HG03521 (cell line): ENCODE measurements at regions not wholly inside any gene's neighbourhood (a gene's known extent, or its start where the extent isn't known, plus 50 kb on each side); places are given as distances from the start of the nearest gene placed in this dataset.

Experiments used
- ATAC-seq: cut with Tn5 transposase; IDR thresholded peaks from one replicate; pipeline ENCODE4 v1.9.1; 2021; ENCODE audit warnings: mild to moderate bottlenecking, moderate library complexity; ENCODE audit not compliant: unreplicated experiment

DNA sequence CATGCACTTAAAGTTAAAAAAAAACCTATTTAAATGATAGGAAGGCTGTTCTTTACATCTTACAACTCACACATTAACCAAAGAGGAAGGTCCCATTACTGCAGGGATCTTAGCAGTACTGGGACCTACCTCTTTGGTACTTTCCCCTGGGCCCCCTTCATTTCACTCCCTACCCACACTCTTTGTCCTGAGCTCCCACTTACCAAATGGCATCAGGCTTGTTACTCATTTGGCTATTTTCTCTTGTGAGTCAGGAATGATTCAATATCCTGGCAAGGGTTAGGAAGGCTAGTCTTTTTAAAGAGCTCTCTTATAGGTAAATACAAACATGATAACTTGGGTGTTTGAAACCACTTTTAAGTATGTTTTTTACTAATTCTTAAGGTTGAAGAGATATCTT, 117.4 kb upstream of the ELL2 start:
- ATAC-seq = no peak

DNA sequence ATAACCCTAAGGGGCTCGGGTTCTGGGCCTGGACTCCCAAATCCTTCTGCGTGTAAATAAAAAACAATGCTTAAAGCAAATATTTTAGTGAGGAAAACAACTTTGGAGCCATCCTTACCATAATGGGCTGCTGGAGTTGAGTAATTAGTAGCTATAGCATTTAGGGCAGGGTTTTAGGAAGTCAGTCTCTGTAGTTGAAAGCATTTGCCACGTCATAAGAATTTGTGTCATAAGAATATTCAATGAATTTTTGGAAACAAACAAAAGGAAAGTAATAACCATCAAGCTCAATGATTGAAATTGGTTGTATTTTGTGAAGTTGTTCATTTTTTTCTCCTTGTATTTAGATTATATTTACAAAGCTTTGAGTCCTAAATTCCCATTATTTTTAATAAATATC, 114.8 kb upstream of the ELL2 start:
- ATAC-seq = no peak

DNA sequence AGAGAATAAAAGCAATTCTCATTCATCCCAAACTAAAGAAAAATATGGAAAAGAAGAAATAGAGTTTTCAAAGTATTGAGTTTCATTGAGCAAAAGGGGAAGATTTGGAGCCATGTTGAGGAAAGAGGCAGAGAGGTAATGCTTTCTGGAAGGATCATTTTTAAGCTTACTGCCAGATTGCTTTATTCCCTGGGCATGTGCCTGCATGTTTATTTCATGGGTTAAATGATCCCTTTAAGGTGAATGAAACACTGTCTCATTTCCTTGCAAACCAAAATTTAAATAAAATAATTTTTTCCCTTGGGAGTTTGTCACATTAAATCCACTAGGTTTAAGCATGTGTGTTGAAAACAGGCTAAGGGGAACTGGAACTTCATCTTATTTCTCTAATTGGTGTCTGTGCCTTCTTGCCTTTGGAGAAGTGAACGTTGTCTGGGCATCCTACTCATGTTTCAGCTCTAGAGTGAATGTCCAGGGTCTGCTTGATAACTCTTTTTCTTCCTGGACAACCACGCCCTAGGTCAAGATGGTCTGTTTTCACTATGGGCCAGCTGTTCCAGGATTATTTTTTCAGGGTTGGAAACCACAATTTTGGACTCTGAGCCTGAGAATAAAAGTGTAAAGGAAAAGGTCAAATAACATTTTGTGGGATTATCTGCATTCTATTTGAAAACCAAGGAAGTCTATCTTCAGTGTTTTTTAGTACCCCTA, 114.1 kb upstream of the ELL2 start:
- no peak for ATAC-seq

DNA sequence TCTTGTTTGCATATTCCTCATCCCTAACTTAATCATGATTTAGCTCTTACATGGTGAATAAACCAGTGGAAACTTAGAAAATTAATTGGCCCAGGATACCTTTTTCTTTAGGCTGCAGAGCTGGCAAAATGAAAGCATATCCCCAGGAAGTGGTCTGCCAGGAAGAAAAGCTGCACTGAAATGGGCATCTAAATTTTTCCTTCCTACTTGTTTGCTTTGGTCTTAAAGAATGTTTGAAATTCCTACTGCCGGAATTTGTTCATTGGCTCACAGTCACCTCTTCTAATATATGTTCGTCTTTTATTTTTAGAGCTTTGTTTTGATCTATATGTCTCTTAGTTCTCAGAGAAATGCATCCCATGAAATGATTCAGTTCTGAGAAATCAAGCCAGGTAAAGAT, 113.2 kb upstream of the ELL2 start:
- ATAC-seq = no peak

DNA sequence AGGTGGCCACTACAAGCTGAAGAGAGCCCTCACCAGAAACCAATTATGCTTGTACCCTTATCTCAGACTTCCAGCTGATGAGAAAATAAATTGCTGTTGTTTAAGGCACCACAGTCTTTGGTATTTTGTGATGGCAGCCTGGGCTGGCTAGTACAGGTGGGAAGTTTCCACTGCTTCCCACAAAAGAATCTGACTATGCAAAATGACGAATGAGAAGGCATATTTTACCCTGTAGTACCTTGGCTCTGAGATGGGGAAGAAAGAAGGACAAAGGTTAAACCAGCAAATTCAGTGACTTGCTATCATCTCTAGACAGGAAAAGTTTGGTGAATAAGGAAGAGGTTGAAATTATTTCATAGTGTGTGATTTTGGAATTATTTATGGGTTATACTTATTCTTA, 112.8 kb upstream of the ELL2 start:
- ATAC-seq = no peak

DNA sequence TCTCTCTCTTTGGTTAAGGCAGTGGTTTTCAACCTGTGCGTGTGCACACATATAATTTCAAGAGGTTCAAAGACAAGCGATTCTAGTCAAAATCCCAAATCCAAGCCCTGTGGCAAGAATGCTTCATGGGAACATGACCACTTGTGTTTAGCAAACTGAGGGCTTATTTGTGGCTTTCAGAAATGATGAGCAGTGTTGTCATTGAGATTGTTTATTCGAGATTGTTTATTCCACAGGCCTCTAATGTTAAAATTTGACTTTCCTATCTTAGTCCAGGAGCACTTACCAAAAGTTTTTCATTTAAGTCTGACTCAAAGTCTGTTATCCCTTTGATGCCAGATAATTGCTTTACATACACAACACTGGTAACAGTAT, 111.1 kb upstream of the ELL2 start:
- no peak for ATAC-seq

DNA sequence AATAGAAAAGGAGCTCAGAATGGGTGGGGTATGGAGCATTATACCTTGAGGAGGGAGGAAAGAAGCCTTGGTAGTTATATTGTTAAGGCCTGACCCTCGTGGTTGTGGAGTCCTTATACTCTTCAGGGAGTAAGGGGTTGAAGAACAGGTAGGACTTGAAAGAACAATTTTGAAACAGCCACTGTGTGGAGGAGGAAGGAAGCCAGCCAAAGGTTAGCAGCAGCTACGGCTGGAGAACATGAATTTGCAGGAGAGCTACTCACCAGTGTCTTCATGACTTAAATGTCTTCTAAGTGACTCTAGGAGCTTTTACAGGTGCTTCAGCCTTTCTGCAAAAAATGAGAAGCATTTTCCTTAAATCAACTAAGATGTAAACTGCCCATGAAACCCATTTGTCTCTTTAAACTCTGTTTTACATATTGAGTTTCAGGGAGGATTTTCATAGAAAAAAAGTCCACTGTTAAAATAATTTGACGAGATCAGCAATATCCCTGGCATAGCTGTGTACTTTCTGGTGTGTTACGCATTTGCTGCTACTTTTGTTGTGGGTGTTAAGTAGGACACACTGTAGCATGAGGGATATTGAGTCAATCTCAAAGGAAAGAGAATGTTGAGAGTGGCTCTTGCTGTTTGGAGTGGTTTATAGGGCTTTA, 110.6 kb upstream of the ELL2 start:
- no peak for ATAC-seq

DNA sequence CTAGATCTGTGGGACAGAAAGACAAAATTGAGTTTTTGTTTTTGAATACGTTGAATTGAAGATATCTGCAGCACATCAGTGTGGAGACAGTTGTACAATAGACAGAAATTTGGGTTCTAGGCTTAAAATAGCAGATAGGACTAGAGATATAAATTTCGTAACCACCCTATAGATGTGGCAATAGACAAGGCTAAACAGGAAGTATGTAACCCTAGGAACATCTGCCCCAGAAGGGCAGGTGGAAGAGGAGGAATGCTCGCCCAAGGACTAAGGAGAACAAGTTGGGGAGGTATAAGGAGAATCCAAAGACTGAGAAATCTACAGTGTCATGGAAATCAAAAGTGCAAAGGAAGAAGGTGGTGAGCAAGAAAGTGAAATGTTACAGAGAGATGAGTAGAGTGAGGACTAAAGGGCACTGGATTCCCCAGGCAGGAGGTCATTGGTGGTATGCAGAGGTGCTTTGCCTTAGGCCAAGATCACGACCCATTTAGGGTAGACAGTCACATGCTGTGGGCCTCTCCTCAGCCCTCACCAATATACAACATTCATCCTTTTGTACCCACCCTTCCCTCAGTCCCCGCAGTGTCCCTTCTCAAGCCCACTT, 109.1 kb upstream of the ELL2 start:
- no peak for ATAC-seq

DNA sequence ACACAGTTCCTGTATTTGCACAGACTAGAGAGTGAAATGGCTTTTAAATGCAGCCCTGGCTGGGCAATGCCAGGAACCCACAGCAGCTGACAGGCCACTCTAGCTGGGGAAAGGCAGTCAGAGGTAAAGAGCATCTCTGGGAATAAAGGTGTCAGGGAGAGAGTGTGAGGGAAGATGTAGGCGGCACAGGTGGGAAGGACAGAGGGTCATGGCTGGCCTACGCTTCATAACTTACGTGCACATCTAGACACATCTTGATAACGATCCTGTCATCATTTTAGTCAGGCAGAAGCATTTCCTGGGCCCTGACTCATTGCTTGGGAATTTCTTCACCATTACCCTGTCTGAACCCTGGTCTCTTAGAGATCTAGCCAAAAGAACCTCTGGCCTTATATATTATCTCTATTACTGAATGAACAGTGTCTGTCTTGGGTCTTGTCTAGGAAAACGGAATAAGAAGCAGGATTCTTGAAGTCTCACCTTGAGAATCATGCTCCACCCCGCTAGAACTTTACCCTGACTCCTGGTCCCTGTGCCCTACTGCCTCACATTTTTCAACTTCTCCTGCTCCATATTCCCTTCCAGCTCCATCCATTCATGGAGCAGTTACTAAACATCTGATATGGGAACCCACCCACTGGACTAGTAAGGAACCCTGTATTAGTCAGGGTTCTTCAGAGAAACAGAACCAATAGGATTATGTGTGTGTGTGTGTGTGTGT, 106.4 kb upstream of the ELL2 start:
- no peak for ATAC-seq

DNA sequence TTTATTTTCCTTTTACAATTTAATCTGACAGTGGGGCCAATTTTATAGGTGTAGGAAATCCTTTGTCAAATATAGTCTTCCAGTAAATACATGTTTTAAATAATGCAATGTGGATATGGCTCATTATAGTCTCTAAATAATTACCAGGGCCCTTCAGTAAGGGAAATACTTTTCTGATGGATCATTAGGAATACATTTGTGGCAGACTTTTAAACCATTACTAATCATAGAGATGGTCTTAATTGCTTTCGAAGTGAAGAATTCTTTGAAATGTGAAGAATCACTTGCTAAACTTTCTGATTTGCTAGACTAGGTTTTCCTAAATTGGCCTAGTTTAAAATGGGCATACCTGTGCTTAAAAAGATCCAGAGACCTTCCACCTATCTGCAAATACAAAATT, 105.6 kb upstream of the ELL2 start:
- no peak for ATAC-seq

DNA sequence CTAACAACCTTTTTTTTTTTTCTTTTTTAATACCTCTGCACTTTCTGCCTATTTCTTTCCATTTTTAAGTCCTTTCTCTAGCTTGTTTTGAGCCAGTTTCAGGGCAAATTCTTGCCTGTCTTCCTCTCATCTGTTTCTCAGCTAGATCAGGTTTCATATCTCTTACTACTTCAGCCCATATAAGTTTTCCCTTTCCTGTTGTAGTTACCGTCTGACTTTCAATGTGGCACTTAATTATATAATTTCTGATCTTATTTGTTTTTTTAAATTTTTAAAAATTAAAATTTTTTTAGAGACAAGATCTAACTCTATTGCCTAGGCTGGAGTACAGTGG, 104.7 kb upstream of the ELL2 start:
- ATAC-seq = no peak

DNA sequence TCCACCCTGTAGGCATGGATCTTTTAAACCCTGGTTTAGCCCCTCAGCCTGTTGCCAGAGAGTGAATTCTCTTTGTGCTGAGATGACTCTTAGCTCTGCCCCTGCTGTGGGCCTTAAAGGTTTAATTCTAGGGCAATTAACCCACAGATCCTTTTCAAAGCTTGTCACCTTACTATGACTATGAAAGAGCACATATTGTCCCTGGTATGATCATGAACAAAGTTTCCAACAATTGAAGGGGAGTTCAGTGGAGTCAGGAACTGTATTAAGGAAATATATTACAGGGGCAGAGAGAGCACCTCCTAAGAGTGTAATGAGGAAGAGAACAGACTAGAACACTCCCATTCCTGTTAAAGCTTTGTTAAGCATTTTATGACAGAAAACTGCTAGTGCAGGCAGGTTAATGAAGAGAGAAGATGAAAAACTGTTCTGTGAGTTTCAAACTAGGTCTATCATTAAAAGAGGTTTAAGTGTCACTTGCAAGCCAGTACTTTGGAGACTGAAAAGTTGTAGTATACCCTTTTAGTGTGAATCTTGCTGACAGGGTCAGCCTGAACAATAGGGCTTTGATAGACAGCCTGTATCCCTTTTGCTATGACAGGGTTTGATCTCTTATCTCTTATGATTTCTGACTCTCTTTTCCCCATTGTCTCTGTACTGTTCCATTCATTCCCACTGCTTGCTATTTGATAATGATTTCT, 104.2 kb upstream of the ELL2 start:
- no peak for ATAC-seq

DNA sequence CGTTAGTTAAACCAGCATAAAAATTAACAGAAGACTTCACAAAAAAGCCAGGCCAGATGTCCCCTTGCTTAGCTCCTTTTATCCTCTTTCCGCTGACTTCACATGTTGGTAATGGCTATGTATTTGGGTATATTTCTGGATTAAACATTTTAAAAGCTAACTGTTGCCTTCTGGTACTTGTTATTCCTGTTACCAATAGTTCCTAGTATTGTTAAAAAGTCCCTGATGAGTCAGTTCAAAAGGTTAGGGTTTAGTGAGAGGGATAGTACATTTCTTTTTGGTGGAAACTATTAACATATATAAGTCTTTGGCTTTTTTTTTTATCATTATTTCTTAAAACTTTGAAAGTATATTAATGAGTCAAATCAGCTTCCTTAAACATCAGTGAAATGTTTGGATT, 103.2 kb upstream of the ELL2 start:
- ATAC-seq = no peak

DNA sequence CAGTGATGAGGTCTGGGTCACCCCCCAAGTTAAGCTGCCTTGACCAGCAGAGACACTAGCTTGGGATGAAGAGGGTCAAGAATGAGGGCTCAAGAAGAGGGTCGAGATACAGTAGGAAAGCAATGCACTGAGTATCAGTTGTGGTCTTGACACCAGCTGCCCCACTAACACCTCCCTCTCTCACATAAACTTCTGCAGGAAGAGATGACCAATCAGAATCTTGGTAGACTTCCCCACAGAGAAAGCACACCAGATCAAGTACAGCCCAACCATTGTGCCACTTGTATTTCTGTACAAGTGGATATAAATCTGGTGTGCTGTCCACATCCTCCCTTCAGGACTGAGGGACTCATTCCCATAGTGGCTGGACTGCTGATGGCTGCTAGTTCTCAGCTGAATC, 101.2 kb upstream of the ELL2 start:
- ATAC-seq = no peak

DNA sequence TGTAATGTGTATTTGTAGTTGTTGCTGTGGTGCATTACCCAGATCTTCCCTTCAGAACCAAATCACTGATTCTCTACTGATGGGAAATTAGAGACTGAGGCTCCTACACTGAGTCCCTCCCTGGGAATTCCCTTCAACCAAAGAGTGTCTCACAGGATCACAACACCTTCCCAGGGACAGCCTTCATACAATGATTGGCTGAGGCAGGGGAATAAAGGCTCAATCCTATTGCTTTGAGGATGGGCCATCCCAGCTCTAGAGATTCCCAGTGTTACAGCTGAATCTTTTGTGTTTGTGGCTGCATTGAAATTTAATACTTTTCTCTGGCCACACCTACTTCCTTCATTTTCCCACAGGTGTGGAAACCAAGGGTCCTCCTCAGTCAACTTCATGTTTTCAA, 96.4 kb upstream of the ELL2 start:
- ATAC-seq = no peak

DNA sequence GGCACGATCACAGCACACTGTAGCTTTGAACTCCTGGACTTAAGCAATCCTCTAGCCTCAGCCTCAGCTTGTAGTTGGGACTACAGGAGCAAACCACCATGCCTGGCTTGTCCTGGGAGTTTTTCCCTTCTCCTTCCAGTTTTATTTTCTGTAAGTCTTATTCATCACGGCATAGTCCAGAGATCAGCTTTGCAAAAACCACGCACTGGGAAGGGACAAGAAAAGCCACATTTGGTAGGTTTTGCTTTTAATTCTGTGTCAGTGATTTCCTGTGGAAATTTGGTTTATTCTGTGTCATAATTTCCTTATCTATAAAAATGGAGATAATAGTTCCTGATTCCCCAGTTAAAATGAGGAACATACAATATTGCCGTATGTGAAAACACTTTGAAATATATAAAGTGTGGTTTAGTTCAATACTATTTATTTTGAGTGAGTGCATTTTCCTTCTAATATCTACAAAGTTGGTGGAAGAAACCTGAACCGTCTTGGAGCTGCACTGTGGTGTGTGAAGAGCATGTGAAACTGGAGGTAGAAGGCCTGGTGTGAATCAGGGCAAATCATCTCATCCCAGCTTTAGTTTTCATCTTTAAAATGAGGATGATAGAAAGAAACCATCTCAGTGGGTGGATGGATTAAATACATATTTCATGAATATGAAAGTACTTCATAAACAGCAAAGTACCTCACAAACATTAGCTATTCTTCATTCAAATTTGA, 92.8 kb upstream of the ELL2 start:
- no peak for ATAC-seq

DNA sequence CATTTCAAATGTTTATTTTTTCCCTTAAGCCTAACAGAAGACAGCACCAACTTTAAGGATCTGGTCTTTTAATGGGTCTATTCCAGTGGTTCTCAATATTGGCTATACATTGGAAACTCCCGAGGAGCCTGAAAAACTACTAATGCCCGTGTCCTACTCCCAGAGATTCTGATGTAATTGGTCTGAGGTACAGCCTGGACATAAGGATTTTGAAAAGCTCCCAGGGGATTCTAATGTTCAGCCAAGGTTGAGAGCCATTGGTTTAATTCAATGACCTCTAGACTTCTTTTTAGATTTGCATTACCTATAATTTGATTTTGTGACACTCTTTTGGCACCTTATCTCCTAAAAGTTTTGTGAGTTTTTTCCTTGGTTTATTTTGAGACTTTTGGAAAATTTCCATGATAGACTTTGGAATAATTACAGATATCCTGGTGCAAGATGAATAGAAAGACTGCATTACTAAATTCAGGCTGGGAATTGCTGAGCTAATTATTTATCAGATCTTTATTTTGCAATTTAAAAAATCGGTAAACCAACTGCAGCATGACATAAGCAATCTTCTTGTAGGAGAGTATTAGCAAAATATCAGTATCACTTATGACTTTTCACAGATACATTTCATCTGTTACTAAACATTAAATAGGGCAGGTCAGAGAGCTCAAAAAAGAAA, 91.5 kb upstream of the ELL2 start:
- ATAC-seq = no peak

DNA sequence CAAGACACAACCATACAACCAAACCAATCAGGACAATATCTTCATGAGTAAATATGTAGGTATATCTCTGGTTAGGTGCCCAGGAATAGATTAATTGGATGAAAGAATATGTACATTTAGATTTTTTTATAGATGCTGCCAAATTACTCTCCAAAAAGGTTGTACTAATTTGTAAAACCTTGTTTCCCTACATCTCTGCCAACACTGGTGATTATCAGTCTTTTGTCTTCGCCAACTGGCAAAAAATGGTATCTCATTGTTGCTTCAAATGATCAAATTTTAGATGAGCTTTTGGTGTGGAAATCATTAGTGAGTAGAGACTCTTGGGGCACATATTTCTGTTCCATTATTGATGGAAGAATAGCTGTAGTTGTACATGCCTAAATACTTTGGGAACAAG, 90.7 kb upstream of the ELL2 start:
- ATAC-seq = no peak

DNA sequence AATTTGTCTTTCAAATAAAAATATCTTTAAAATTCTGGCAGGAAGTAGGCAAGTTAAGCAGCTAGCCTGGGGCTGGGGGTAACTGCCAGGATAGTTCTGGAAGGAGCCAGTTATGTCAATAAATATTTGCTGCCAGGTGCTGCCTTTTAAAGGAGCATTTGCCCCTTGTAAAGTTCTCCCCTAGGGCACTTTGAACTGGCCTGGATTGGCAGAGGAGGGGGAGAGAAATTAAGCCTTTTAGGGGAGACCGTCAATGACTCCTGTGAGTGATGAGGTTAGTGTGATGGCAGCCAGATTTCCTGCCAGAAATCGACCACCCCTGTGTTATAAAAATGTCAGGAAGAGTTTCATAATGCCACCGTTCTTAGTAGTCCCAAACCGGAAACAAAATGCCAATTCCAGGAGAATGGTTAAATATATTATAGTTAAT, 89.8 kb upstream of the ELL2 start:
- no peak for ATAC-seq

DNA sequence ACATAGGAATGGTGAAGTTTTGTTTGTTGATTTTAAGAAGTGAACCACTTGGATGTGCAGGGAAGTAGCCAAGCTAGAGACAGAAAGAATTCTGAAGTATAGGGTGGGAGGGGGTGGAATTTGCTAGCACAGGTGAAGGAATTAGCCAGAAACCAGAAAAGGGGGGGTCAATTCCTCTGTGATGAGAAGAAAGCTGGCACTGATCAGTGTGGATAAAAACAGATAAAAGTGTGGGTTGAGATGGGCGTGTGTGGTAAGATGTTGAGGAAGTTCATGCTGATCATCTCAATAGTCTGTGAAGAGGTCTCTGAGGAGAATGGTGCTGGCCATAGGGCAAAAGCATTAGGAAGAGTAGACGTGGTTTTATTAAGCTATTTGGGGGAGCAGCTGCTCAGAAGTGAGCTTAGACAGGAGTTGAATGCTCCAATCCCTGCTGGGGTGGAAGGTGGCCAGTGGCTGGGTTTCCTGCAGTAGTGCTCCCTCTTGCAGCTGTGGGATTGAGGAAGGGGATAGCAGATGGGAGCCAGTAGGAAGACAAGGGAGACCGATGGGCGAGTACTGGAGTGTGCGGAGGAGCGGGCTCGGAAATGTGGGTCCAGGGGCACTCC, 88.7 kb upstream of the ELL2 start:
- ATAC-seq = no peak
